SK-N-SH (cell line): ENCODE measurements at regions not wholly inside any gene's neighbourhood (a gene's known extent, or its start where the extent isn't known, plus 50 kb on each side); places are given as distances from the start of the nearest gene placed in this dataset.

ENCODE experiments used
- CTCF ChIP-seq: fragments of 200-600 bp; sonication (generic); IDR thresholded peaks from 2 replicates; pipeline ENCODE4 v1.6.1; 2017; ENCODE audit warnings: antibody characterized with exemption, mild to moderate bottlenecking, moderate library complexity
- ELF1 ChIP-seq: IDR thresholded peaks from 2 replicates; pipeline ENCODE4 v1.4.0; 2012
- EP300 ChIP-seq, 2 experiments: IDR thresholded peaks; 2 replicates each; pipeline versions ENCODE4 v1.4.0 to v1.6.1; 2012; ENCODE audit warnings: borderline replicate concordance in 1 of 2, low read depth in 1 of 2, low read length in 1 of 2
- MAX ChIP-seq: IDR thresholded peaks from 2 replicates; pipeline ENCODE4 v1.4.0; 2012; ENCODE audit warnings: low read depth
- POLR2AphosphoS5 ChIP-seq: IDR thresholded peaks from 2 replicates; pipeline ENCODE4 v1.6.1; 2012; ENCODE audit warnings: low read depth, low read length
- RAD21 ChIP-seq: IDR thresholded peaks from 2 replicates; pipeline ENCODE4 v1.6.1; 2012; ENCODE audit warnings: mild to moderate bottlenecking, low read length
- RXRA ChIP-seq: IDR thresholded peaks from 2 replicates; pipeline ENCODE4 v1.4.0; 2012; ENCODE audit warnings: low read depth, mild to moderate bottlenecking, borderline replicate concordance
- TAF1 ChIP-seq: IDR thresholded peaks from 2 replicates; pipeline ENCODE4 v1.6.1; 2012; ENCODE audit warnings: low read depth, mild to moderate bottlenecking, low read length, moderate library complexity, borderline replicate concordance
- USF1 ChIP-seq: IDR thresholded peaks from 2 replicates; pipeline ENCODE4 v1.4.0; 2012; ENCODE audit warnings: low read depth, borderline replicate concordance
- YY1 ChIP-seq: IDR thresholded peaks from 2 replicates; pipeline ENCODE4 v1.4.0; 2012; ENCODE audit warnings: low read depth, mild to moderate bottlenecking

GRCh38 chr16:51814617-51815016 is 663.5 kb upstream of the SALL1 start:
- TF ChIP-seq CTCF (no peak), EP300 (IDR thresholded peaks at IDR 0.05; ENCODE audit: borderline replicate concordance in 1 of 2, low read depth in 1 of 2, low read length in 1 of 2) (no peak), POLR2AphosphoS5 (no peak), MAX (no peak), YY1 (no peak), RAD21 (no peak), TAF1 (no peak), ELF1 (no peak), RXRA (no peak), USF1 (no peak)
